ENCODE measurements at regions not wholly inside any gene's neighbourhood (a gene's known extent, or its start where the extent isn't known, plus 50 kb on each side); places are given as distances from the start of the nearest gene placed in this dataset.

- no peak overlapping the region for H3K4me3 ChIP-seq
- H4K20me1 ChIP-seq (replicated peaks; ENCODE audit: control insufficient read depth, insufficient read depth, low read length), result no peaks in the 10 kb centered on the region
- no peak overlapping the region for H3K9ac ChIP-seq (ENCODE audit: insufficient read depth in 1 of 2, low read depth in 2 of 2, low read length in 2 of 2)
- no peak overlapping the region for H2AFZ ChIP-seq (ENCODE audit: low read depth, low read length)
- no peaks in the 10 kb centered on the region for H3K9me1 ChIP-seq (ENCODE audit: control insufficient read depth, insufficient read depth, low read length)
- WGBS (ENCODE audit: insufficient coverage, low coverage, missing lambda C conversion rate), result 3% methylated on average over 4 of the region's 4 CpGs
- no peaks in the 10 kb centered on the region for H3K9me3 ChIP-seq (replicated peaks; ENCODE audit: control insufficient read depth, insufficient read depth, low read depth, low read length)
- H3K4me2 ChIP-seq (ENCODE audit: insufficient read depth, low read length), result no peak overlapping the region
- TF ChIP-seq ZBTB2 (IDR thresholded peaks at IDR 0.05) (no peak), CBX8 (IDR thresholded peaks at IDR 0.05; ENCODE audit: borderline replicate concordance, extremely low read depth, low read depth, low read length, poor library complexity, severe bottlenecking) (no peak)
- ChIA-PET POLR2A (no interaction called here), CTCF (ENCODE audit: low intra/inter-chr PET ratio) (no interaction called here)
- DNase-seq (ENCODE audit: extremely low read depth in 1 of 4, low spot score in 3 of 4), result no peak
- H3K4me1 ChIP-seq (replicated peaks in 1 of 2; ENCODE audit: control insufficient read depth in 2 of 2, insufficient read depth in 2 of 2, low read length in 2 of 2), result no peaks in the 10 kb centered on the region
- BruUV-seq (replicated peaks), result no TSS peak
- intact Hi-C loops (cut with micrococcal nuclease), result no loop called here
- no peaks in the 10 kb centered on the region for H3K27me3 ChIP-seq (ENCODE audit: control insufficient read depth in 2 of 2, insufficient read depth in 2 of 2, low read length in 2 of 2)
- H3K79me2 ChIP-seq (ENCODE audit: control insufficient read depth, insufficient read depth, low read length), result no peaks in the 10 kb centered on the region
- no peak for ATAC-seq
- no peaks in the 10 kb centered on the region for H3K36me3 ChIP-seq (ENCODE audit: control insufficient read depth, insufficient read depth, low read length)
- no peak for FAIRE-seq
- no peak overlapping the region for H3K27ac ChIP-seq (ENCODE audit: extremely low read depth, low read depth, low read length)
- in situ Hi-C loops (cut with MboI), result no loop called here
Observed at GRCh38 chr20:12394786-12395185, 477.1 kb downstream of the BTBD3 start.

GRCh38 chr20:12395353-12395752 lies 477.7 kb downstream of the BTBD3 start:
- H3K36me3 ChIP-seq (ENCODE audit: control insufficient read depth, insufficient read depth, low read length), result no peaks in the 10 kb centered on the region
- FAIRE-seq (no peak), DNase-seq (ENCODE audit: extremely low read depth in 1 of 4, low spot score in 3 of 4) (no peak), ATAC-seq (no peak)
- H3K4me3 ChIP-seq, result no peak overlapping the region
- WGBS (ENCODE audit: insufficient coverage, low coverage, missing lambda C conversion rate), result 0% methylated on average over 2 of the region's 3 CpGs
- H3K9me3 ChIP-seq (replicated peaks; ENCODE audit: control insufficient read depth, insufficient read depth, low read depth, low read length), result no peaks in the 10 kb centered on the region
- H3K9ac ChIP-seq (ENCODE audit: insufficient read depth in 1 of 2, low read depth in 2 of 2, low read length in 2 of 2), result no peak overlapping the region
- CTCF ChIA-PET (ENCODE audit: low intra/inter-chr PET ratio), result no interaction called here
- no peaks in the 10 kb centered on the region for H3K9me1 ChIP-seq (ENCODE audit: control insufficient read depth, insufficient read depth, low read length)
- no TSS peak for BruUV-seq (replicated peaks)
- intact Hi-C loops (cut with micrococcal nuclease) (no loop called here), in situ Hi-C loops (cut with MboI) (no loop called here)
- no peaks in the 10 kb centered on the region for H3K4me1 ChIP-seq (replicated peaks in 1 of 2; ENCODE audit: control insufficient read depth in 2 of 2, insufficient read depth in 2 of 2, low read length in 2 of 2)
- H3K27ac ChIP-seq (ENCODE audit: extremely low read depth, low read depth, low read length), result no peak overlapping the region
- H2AFZ ChIP-seq (ENCODE audit: low read depth, low read length), result no peak overlapping the region
- no peaks in the 10 kb centered on the region for H3K79me2 ChIP-seq (ENCODE audit: control insufficient read depth, insufficient read depth, low read length)
- H3K27me3 ChIP-seq (ENCODE audit: control insufficient read depth in 2 of 2, insufficient read depth in 2 of 2, low read length in 2 of 2), result no peaks in the 10 kb centered on the region
- no peaks in the 10 kb centered on the region for H4K20me1 ChIP-seq (replicated peaks; ENCODE audit: control insufficient read depth, insufficient read depth, low read length)
- POLR2A ChIA-PET, result no interaction called here
- no peak overlapping the region for H3K4me2 ChIP-seq (ENCODE audit: insufficient read depth, low read length)
- no peak for TF ChIP-seq NCOA2 (IDR thresholded peaks at IDR 0.05; ENCODE audit: partially characterized antibody in 2 of 2)
- TF ChIP-seq ZSCAN32 (CRISPR knock-in tag; IDR thresholded peaks at IDR 0.05), result no peak
- TF ChIP-seq ZNF77 (CRISPR knock-in tag; IDR thresholded peaks at IDR 0.05), result no peak
- no peak for TF ChIP-seq SMC3 (conservative IDR thresholded peaks at IDR 0.05; ENCODE audit: insufficient read depth, low read depth, low read length)
- TF ChIP-seq CEBPB (tag; IDR thresholded peaks at IDR 0.05), result no peak
- no peak for TF ChIP-seq TCF15 (CRISPR knock-in tag; IDR thresholded peaks at IDR 0.05)
- no peak for TF ChIP-seq NFRKB (IDR thresholded peaks at IDR 0.05; ENCODE audit: low read depth)
- TF ChIP-seq SLC30A9 (CRISPR knock-in tag; IDR thresholded peaks at IDR 0.05), result no peak
- no peak for TF ChIP-seq CREBBP (IDR thresholded peaks at IDR 0.05; ENCODE audit: low read depth, low read length)
- no peak for TF ChIP-seq ADNP (tag; IDR thresholded peaks at IDR 0.05)
- no peak for TF ChIP-seq NR2C2 (CRISPR knock-in tag; IDR thresholded peaks at IDR 0.05)
- no peak for TF ChIP-seq NR2C2 (tag; IDR thresholded peaks at IDR 0.05)
